ENCODE measurements at regions not wholly inside any gene's neighbourhood (a gene's known extent, or its start where the extent isn't known, plus 50 kb on each side); places are given as distances from the start of the nearest gene placed in this dataset.

DNA sequence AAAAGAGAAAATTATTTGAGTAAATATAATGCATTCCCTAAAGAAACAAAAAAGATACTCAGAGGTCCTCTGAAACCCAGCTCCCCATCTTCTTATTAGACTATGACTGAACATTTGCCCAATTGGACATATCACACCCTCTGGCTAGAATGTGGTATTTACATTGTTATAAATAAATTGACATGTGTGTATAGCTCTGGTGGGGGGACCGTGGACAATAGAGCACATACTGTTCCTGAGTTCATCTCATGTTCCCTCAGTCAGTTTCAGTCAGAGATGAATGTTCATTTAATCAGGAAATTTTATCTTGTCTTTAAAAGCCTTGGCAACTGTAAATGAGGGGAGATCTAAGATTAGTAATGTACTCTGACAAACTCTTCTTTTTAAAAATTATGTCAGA lies 459.3 kb upstream of the ADAMTS5 start:
- in situ Hi-C loops (cut with HindIII; ENCODE audit: low pct_ligation_motif_present, low pct_unique_long_range_greater_than_20kb, low sequenced_read_pairs) = no loop called here
- no peak for DNase-seq

DNA sequence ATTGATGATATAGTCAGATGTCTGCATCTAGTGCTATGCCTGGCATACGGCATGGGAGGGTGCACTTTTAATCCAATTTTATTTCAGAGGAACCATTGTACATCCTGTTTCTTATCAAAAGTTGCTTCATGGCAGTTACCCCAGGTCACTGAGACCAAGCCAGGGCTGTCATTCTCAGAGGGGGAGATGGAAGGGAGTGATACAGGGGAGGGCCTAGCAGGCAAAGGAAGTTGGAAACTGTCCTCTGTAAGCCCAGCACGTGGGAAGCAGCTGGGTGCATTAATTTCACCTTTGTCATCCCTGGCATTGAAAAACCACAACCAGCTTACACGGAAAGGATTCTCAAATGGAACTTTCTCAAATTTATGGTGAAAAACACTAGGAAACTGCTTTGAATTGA lies 458.7 kb upstream of the ADAMTS5 start:
- in situ Hi-C loops (cut with HindIII; ENCODE audit: low pct_ligation_motif_present, low pct_unique_long_range_greater_than_20kb, low sequenced_read_pairs) = no loop called here
- DNase-seq = no peak

DNA sequence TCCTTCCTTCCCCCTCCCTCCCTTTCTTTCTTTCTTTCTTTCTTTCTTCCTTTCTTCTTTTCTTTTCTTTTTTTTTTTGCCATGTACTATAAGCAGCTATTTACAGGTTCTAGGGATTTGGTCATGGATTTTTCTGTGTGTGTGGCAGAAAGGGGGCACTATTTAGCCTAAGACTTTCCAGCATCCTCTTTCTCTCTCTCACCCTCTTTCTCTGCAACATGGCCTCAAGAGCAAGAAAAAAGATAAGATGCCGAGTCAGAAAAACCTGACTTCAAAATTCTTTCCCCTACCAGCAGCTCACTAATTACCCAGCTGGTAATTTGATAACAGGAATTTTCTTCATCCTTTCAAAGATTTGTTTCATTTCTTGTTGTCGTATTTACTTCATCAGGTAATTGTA lies 458.3 kb upstream of the ADAMTS5 start:
- peak; percentile 14 for DNase-seq
- in situ Hi-C loops (cut with HindIII; ENCODE audit: low pct_ligation_motif_present, low pct_unique_long_range_greater_than_20kb, low sequenced_read_pairs) = no loop called here

DNA sequence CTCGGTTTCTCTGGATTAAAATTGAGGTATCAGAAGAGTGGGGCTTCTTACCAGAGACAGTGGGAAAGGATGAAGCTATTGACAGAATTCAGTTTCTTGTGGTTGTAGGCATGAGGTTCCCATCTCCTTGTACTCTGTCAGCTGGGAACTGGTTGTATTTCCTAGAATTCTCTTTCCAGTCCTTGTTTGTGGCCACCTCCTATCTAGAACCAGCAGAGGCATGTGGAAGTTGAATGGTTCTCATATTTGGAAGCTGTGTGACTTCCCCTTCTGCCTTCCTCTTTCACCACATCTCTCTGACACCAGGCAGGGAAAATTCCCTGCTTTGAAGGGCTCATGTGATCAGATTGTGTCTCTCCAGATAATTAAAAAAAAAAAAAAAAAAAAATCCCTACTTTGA lies 457.7 kb upstream of the ADAMTS5 start:
- in situ Hi-C loops (cut with HindIII; ENCODE audit: low pct_ligation_motif_present, low pct_unique_long_range_greater_than_20kb, low sequenced_read_pairs) = no loop called here
- DNase-seq = no peak

DNA sequence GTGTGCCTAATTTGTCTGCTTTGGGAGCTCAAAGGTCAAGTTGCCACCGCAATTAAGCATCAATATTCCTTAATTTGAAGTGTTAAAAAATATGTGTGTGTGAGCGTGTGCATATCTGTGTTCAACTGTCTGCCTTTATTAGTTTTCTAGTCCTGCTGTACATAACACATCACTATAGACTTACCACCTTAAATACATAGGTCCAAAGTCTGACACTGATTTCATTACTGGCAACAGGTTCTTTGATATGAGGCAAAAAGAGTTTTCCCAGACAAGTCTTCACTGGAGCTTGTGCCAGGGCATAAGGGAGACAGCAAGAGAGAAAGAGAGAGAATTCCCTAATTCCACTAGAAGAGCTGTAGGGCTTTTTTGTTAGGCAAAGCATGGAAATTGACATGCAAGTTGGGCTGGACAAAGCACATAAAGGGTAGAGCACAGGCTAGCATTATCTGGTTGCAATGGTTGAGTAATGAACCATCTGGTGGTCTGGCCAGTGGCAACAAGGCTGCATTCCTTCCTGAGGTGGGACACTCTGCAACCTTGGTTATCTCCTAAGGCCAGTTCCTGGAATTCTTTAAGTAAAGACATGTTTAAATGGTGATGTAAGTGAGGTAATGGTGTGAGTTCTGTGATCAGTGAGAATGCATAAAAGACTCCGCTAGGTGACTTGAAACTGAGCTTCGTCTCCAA lies 457.2 kb upstream of the ADAMTS5 start:
- DNase-seq = peak; percentile 28
- in situ Hi-C loops (cut with HindIII; ENCODE audit: low pct_ligation_motif_present, low pct_unique_long_range_greater_than_20kb, low sequenced_read_pairs) = no loop called here

DNA sequence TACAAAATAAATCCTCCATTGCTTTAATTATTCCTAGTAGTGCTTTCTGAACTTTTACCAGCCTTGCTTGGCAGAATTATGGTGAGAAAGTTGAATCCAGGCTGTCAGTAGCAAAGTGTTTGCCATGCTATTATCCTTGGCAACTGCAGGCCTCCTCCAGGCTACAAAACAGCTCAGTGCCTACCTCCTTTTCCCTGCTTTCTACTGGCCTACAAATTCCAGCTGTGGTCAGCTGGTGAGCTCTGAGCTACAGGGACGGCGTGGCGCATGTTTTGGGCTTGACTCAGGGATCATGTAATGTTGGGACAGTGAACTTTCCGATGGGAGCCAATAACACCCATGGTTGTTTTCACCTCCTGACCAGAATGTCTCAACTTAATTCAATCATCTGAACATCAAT lies 456.1 kb upstream of the ADAMTS5 start:
- no peak for DNase-seq
- in situ Hi-C loops (cut with HindIII; ENCODE audit: low pct_ligation_motif_present, low pct_unique_long_range_greater_than_20kb, low sequenced_read_pairs) = no loop called here

DNA sequence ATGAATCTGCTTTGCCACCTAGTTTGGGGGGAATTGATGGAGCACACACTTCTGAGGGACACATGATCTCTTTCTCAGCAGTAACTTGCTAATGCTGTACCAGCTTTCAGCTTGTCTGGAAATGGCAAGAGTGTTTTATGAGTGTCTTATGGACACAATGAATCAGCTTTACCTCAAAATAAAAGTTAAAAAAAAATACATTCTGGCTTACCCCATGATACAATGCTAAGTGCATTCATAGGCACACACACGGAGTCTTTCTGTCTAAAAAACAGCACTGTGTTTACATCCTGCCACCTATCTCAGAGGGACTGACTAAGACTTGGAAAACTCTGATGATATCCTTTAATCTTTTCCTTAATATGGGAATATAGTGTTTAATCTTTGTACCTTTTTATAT lies 455.5 kb upstream of the ADAMTS5 start:
- DNase-seq = no peak
- in situ Hi-C loops (cut with HindIII; ENCODE audit: low pct_ligation_motif_present, low pct_unique_long_range_greater_than_20kb, low sequenced_read_pairs) = no loop called here

DNA sequence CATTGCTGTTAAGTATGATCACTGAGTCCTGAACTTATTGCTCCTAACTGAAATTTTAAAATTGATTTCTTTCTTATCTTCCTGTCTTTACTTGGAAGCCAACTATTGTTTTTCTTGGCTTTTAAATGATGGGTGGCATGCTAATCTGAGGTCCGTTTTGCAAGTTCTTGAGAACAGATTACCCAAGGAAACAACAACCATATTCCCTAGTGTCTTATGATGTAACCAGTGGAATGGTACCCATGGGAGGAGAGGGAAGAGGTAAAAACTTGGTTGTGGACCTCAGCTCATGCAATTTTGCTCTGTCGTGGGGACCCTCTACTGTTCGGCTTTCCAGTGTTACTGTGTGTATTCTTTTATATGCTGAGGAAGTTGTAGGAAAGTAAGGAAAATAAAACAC lies 454.8 kb upstream of the ADAMTS5 start:
- no peak for DNase-seq
- in situ Hi-C loops (cut with HindIII; ENCODE audit: low pct_ligation_motif_present, low pct_unique_long_range_greater_than_20kb, low sequenced_read_pairs) = no loop called here

DNA sequence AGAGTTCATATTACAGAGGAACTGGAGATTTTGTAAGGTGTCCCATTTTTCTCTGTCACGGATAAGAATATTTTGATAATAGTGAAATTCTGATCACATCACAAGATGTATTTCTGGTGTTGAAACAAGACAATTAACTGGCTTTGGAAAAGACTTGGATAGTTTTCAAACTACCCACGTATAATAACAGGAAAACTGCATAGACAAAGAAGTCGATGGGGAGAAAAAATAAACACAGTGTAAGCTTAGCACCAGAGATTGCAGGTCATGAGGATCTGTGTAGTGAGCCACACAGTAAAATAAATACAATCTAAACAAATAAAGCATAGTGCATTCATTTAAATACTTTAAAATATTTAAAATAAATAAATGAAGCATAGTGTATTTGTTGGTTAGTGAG lies 452.3 kb upstream of the ADAMTS5 start:
- no peak for DNase-seq

DNA sequence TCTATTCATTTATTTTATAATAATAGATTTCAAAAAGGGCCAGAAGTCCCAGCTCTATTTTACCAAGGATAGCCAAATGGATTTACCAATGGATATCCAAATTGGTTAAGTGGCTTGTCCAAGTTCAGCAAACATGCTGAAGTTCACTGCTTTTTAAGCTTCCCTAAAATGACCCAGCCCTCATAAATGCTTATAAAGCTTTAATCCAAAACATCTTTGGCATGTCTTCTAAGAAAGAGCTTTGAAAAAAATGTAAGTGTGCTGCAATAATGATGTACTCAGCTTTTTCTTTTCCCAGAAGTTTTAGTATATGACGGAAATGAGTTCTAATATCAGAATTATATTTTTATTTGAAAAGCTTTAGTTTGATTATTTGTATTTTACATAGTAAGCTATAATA lies 451.5 kb upstream of the ADAMTS5 start:
- DNase-seq = no peak
- in situ Hi-C loops (cut with HindIII; ENCODE audit: low pct_ligation_motif_present, low pct_unique_long_range_greater_than_20kb, low sequenced_read_pairs) = no loop called here

More for the DNA sequence above, 452.3 kb upstream of the ADAMTS5 start:
- in situ Hi-C loops (cut with HindIII; ENCODE audit: low pct_ligation_motif_present, low pct_unique_long_range_greater_than_20kb, low sequenced_read_pairs) = no loop called here

DNA sequence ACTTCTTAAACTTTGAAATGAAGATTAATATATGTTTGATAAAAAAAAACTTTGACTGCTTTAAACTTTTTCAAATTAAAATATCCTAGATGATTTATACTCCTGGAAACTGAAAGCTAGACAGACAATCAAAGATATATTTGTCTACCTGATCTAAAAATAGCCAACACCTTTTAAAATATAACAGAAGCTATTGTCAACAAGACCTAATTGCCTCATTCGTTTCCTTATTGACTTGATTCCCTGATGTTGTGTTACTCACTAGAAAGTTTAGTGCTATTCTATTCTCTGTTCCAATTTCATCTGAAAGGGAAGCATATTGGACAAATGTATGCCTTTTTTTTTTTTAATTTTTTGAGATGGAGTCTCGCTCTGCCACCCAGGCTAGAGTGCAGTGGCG lies 445.6 kb upstream of the ADAMTS5 start:
- in situ Hi-C loops (cut with HindIII; ENCODE audit: low pct_ligation_motif_present, low pct_unique_long_range_greater_than_20kb, low sequenced_read_pairs) = no loop called here
- DNase-seq = no peak

DNA sequence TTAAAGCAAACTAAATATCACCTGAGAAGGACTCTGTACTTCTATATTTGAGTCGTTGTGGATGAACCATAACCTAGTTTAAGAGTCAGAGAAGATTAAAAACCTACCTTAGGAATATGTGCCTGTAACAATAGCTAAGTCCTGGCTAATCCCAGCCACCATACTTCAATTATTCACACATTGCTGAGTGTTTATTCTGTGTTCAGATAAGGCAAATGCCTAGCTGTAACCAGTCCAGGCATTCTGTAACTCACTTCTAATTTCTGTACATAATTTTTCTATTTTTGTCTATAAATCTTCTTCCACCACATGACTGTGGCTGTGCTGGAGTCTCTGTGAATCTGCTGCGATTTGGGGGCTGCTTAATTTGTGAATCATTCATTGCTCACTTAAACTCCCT lies 441.9 kb upstream of the ADAMTS5 start:
- DNase-seq = no peak
- in situ Hi-C loops (cut with HindIII; ENCODE audit: low pct_ligation_motif_present, low pct_unique_long_range_greater_than_20kb, low sequenced_read_pairs) = no loop called here

DNA sequence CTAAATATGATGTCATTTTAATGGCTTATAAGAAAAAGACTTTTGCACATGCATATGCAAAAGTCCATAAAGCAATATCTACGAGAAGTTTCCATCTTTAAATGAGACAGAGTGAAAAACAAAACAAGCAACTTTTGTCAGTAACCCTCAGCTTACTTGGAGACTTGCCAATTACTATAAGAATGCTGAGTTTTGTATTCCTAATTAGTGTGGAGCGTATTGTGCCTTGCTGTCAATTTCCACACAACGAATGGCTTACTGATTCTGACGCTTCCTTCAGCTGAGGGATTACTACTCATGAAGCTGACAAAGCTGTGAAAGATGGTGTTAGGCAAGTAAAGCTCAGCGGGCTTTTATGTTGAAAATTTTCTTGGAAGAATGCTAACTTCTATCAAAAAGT lies 440.4 kb upstream of the ADAMTS5 start:
- in situ Hi-C loops (cut with HindIII; ENCODE audit: low pct_ligation_motif_present, low pct_unique_long_range_greater_than_20kb, low sequenced_read_pairs) = no loop called here

DNA sequence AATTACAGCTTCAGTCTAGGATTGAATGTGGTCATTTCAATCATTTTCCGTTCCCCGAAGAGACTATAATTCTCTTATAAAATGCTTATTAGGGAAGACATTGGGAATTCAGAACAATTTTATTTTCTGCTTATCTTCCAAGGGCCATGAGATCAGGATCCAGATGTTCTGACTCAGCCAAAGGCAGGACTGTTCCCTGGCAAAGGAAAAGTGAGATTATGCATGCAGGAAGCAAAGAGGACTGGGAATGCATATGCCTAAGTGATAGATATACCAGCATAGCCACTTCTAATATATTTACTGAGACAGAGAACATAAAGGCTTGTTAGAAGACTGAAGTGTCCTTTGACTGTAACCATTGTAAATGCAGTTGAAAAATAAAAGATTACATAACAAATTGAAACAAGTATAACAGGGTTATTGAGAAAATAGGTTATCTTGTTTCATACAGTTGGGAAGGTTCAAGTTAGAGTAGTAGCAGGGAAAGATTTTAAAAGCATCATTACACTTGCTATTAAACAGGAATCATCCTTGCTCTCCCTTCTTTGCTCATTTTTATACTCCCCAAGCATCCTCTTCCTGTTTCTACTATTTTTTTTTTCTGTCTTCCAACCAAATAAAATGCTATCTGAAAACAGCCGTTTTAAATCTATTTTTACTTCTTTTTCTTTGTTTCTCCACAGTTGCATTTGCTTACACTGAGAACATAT lies 439.6 kb upstream of the ADAMTS5 start:
- in situ Hi-C loops (cut with HindIII; ENCODE audit: low pct_ligation_motif_present, low pct_unique_long_range_greater_than_20kb, low sequenced_read_pairs) = no loop called here
- DNase-seq = no peak

More for the DNA sequence above, 440.4 kb upstream of the ADAMTS5 start:
- no peak for DNase-seq

DNA sequence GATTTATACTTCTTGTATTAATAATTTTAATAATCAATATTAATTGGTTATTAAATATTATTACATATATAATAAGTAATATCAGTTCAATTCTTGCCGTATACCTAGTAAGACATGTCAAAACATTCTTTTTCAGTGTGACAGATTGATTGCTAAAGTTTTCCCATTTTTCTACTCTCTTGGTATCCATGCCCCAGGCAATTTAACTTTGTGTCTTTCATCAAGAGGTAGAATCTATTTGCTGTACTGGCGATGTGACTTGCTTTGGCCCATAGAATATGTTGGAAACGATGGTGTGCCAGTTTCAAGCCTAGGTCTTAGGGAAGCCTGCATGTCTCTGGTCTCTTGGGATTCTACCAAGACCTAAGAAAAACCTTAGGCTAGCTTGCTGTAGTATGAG lies 436.1 kb upstream of the ADAMTS5 start:
- in situ Hi-C loops (cut with HindIII; ENCODE audit: low pct_ligation_motif_present, low pct_unique_long_range_greater_than_20kb, low sequenced_read_pairs) = no loop called here

DNA sequence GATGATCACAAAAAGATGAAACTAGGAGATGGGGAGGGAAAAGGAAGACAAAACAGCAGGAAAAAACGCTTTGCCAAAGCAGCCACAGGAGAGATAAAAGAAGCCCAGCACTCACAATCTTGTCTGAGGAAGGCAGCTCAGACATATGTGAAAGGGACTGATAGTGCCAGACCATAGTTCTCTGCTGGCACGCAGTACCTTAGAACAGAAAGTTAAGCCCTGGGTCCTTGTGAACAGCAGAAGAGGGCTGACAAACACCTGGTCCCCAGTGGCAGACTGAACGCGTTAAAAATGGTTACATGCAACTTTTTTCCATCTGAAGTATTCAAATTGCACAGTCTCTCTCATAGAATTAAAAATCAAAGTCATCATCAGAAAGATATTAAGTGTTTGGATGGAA lies 433.2 kb upstream of the ADAMTS5 start:
- in situ Hi-C loops (cut with HindIII; ENCODE audit: low pct_ligation_motif_present, low pct_unique_long_range_greater_than_20kb, low sequenced_read_pairs) = no loop called here
- no peak for DNase-seq

More for the DNA sequence above, 436.1 kb upstream of the ADAMTS5 start:
- no peak for DNase-seq

DNA sequence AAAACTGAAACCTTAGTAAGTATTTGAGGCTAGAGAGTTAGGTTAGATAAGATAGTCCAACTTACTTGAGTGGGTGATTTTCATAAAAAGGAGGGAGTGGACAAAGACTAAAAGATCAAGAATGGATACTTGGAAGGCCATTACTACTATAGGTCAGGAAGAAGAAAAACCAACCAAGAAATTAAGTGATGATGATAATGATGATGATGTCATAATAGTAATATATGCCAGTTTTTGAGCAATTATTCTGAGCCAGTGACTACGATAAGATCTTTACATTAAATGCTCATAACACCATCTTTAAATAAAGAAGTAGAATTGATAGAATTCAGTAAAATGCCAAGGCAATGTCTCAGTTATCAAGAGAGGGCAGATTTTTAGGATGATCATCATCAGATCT lies 430.7 kb upstream of the ADAMTS5 start:
- DNase-seq = no peak
- in situ Hi-C loops (cut with HindIII; ENCODE audit: low pct_ligation_motif_present, low pct_unique_long_range_greater_than_20kb, low sequenced_read_pairs) = no loop called here

DNA sequence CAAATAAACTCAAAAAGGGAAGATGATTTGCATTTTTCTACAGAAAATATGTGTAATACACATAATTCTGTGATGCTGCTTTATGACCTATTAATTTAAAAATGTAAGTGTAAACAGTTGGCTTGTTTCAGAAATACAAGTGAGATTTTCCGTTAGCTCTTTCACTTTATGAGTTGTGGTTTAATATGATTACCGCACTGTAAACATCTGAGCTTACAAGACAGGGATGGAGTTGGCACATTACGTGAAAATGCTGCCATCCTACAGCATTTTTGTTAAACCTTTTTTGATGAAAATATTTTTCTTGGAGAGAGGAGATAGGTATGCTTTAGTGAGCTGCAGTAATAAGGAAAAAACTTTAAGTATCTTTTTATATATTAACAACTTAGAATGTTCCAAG lies 426.8 kb upstream of the ADAMTS5 start:
- no peak for DNase-seq
- in situ Hi-C loops (cut with HindIII; ENCODE audit: low pct_ligation_motif_present, low pct_unique_long_range_greater_than_20kb, low sequenced_read_pairs) = no loop called here

DNA sequence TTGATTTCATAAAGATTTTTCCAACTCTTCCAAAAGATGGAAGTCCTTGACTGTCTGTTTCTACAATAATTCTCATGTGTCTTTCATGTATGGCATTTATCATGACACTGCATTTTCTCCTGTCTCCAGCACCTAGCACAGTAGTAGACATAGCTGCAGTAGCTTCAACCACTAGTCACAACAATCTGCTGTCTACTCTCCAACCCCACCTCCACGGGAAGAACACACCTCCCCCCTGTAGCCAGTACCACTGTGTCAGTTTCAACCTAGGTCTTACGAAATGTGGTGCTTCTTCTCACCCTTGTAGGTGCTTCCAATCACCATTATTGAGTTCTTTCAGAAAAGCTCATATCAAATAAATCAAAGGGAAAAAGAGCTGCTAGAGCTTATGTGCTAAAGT lies 425.1 kb upstream of the ADAMTS5 start:
- no peak for DNase-seq
- in situ Hi-C loops (cut with HindIII; ENCODE audit: low pct_ligation_motif_present, low pct_unique_long_range_greater_than_20kb, low sequenced_read_pairs) = no loop called here

DNA sequence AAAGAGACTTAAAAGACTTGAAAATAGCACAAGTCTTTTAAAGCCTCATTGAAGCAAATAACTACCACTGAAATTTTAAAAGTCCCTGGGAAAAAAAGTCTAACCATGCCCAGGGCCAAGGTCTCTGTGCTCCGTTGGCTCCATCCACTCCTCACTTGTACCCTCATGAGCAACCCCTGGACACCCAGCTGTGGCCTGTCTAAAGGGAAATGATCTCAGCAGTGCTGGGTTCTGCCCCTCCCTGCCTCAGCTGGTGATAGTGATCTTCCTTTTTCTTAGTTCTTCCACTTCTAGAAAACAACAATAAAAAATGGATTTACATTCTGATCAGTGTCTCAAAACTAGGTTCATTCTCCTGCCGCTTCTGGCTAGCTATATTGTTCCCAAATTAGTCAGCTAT lies 423.5 kb upstream of the ADAMTS5 start:
- DNase-seq = no peak
- in situ Hi-C loops (cut with HindIII; ENCODE audit: low pct_ligation_motif_present, low pct_unique_long_range_greater_than_20kb, low sequenced_read_pairs) = no loop called here
